ENCODE measurements at regions not wholly inside any gene's neighbourhood (a gene's known extent, or its start where the extent isn't known, plus 50 kb on each side); places are given as distances from the start of the nearest gene placed in this dataset.

DNA sequence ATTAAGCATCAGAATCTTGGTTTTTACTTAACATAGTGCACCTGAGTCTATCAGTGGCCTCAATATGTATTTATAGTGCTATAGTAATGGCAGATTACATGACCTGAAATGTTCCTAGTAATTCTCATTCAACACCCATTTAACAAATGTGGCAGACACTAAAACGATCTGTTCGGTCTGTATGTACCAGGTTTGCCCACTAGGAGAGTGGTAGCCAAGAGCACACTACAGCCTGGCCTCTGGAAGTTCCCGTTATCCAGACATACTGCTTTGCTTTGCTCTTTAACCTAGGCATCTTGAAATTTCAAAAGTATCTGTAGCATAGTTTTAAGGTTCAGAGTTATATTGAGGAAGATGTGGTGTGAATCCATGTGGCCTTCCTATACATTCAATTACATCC, 395.7 kb upstream of the NRG3 start:
- TF ChIP-seq, protein P1, sequence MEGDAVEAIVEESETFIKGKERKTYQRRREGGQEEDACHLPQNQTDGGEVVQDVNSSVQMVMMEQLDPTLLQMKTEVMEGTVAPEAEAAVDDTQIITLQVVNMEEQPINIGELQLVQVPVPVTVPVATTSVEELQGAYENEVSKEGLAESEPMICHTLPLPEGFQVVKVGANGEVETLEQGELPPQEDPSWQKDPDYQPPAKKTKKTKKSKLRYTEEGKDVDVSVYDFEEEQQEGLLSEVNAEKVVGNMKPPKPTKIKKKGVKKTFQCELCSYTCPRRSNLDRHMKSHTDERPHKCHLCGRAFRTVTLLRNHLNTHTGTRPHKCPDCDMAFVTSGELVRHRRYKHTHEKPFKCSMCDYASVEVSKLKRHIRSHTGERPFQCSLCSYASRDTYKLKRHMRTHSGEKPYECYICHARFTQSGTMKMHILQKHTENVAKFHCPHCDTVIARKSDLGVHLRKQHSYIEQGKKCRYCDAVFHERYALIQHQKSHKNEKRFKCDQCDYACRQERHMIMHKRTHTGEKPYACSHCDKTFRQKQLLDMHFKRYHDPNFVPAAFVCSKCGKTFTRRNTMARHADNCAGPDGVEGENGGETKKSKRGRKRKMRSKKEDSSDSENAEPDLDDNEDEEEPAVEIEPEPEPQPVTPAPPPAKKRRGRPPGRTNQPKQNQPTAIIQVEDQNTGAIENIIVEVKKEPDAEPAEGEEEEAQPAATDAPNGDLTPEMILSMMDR (IDR thresholded peaks at IDR 0.05; ENCODE audit: insufficient read depth, low read length, poor library complexity, severe bottlenecking), result no peak
- TF ChIP-seq EZH2phosphoT487 (conservative IDR thresholded peaks at IDR 0.05; ENCODE audit: low read length), result no peak

All from SU-DHL-6 (cell line).